HG02938 (cell line): ENCODE measurements at regions not wholly inside any gene's neighbourhood (a gene's known extent, or its start where the extent isn't known, plus 50 kb on each side); places are given as distances from the start of the nearest gene placed in this dataset.
"Not testable (repeated sequence)": the region's sequence is repeated elsewhere in the genome, so short reads cannot be mapped to it uniquely, and the experiment has no call there.

Source experiments
- ATAC-seq: cut with Tn5 transposase; IDR thresholded peaks from one replicate; pipeline ENCODE4 v1.9.1; 2021; ENCODE audit warnings: mild to moderate bottlenecking, moderate library complexity; ENCODE audit not compliant: unreplicated experiment

DNA sequence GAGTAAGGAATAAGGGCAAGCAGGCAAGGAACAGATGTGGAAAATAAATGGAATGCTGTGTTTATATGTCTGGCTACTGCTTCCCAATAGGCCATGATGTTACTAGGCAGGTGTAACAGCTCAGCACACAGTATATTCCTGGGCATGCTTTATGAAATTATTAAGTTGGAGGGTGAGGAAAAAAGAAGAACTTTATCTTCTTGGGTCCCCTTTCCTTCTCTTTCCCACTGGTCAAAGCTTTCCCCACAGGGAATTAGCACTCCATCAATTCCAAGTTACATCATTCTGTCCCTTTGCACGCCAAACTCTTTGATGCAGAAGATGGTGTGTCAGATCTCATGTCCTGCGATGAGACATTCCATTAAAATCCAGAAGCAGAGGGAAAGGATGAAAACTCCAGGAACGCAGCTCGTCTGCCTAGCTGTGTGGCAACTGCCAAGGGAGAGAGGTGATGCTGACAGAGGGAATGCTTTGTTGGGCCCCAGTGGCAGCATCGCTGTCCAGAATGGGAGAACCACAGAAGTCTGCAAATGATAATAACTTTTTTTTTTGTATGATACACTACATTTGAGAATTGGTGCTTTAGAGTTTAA lies 447.3 kb upstream of the ARRDC3 start:
- no peak for ATAC-seq

- no peak for ATAC-seq
Observed at GRCh38 chr5:91825618-91826017, 442.5 kb upstream of the ARRDC3 start.

DNA sequence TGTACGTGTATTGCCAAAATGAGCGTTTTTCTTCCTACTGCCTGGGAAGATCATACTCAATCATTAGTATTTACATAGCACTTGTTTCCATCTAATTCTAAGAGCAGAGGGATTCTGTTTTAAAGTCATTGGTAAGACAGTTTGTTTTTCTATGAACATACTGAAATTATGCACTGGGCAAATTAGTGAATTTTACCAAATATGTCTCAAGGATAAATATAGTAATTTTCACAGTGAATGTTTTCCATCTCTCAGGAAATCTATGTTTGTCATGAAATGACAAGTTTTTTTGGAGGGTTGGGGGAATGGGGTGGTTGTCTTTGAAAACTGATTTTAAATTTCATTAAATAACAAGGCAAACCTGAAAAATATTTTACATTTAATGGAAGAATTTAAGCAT lies 441.3 kb upstream of the ARRDC3 start:
- ATAC-seq: no peak

DNA sequence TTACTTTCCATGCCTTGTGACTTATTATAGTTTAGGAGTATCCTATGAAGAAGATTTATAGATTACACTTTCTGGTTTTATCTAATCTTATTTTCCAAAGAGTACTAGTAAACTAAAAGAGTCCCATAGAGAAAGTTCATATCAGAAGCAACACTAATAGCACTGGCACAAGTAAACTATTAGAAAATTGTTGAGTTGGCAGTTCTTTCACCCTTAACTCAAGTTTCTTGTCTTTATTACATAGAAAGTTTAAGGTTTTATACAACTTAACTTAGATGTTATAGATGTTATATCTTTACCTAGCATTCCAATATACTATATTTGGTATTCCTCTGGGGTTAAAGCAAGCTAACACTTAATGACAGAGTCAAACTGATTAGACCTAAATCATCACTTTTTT lies 437.8 kb upstream of the ARRDC3 start:
- no peak for ATAC-seq

DNA sequence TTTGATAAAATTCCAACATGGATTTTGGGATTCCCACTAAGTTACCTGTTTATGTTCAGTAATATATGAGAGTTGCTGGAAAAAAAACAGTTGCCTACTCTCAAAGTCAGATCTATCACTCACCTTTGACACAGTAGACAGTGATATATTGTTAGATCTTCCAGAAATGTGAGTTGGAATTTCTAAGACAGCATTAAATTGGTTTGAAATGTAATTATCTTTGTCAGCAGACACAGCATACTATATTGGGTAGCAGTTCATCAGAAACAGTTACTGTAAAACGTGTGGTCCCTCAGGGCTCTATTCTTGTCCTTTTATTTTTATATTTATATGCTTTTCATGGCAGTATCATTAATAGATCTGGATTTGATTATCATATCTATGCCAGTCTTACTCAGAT lies 433.6 kb upstream of the ARRDC3 start:
- no peak for ATAC-seq

- ATAC-seq: no peak
Observed at GRCh38 chr5:91797576-91797975, 414.5 kb upstream of the ARRDC3 start.

DNA sequence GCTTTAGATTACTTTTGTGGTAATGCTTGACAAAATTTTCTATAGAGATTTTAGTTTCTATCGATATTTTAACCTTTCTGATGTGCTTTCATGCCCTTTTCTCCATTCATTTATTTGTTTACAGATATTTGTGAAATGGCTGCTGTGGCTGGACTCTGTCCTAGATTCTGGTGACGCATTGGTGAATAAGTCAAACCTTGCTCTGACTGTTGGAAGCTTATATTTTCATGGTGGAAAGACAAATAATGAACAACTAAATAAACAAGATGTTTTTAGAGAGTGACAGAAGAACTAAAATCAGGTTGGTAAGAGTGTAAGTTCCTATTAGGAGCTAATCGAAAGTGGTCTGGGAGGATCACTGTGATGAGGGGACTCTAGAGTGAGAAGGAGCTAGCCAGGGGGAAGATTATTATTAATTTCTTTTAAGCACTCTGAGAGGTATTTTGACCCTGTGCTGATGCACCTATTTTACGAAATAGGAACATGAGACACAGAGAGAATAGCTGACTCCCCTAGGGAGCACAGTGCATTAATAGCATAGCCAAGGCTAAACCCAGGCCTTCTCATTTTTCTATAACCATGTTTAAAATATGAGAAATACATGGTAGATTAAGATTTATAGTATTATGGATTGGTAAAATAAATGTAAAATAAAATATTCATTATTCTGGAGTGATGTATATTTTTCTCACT lies 411.9 kb upstream of the ARRDC3 start:
- no peak for ATAC-seq

- no peak for ATAC-seq
Observed at GRCh38 chr5:91794455-91794854, 411.3 kb upstream of the ARRDC3 start.

GRCh38 chr5:91787718-91788117 lies 404.6 kb upstream of the ARRDC3 start:
- no peak for ATAC-seq

DNA sequence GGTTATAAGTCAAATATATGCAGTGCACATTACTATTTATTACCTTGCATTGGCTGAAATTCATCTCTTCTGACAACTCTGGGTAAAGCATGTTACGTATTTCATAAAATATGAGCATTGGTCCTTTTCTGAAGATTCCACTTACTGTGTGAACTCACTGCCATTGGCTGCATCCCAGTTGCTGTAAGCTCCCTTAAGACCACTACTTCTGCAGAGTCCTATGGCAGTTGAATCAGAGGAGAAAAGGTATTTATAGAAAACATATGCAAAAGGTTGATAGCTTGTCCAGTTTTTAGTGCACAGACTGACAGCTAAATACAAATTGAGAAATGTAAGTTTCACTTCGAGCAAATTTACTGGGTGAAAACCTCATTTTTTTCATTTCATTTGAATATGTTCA lies 394.6 kb upstream of the ARRDC3 start:
- no peak for ATAC-seq

DNA sequence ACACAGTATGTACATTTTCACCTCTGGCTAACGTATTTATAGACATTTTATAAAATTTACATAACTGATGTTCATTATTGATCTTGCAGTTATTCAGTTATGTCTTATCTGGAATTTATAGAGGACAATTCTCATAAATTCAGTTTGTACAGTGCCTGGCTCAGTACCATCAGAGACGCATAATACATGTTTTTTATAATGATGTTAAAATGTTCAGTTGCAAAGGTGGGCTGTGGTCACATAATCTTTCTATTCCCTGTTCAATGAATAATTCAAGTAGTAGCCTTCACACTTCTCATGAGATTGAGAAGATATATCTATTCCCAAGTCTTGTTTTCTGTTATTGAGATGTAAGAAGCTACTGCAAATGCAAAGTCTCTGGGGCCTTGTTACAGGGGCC lies 393.1 kb upstream of the ARRDC3 start:
- no peak for ATAC-seq

DNA sequence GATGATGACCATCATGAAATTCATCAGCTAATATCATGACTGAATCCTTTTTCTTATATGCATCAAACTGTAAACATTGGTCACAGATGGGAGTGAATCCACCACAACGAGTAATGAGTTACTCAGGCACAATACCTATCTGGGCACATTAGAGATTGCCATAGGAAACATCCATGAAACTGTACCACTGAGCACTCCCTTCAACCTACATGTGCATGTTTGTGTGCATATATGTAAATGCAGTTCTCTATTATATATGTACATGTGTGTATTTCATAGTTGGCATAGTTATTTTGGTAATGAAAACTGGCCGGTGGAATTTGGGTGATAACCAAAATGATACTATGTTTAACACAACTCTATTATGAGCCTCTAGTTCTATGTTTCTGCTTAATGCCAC lies 387.3 kb upstream of the ARRDC3 start:
- no peak for ATAC-seq

- ATAC-seq: not testable (repeated sequence)
Observed at GRCh38 chr5:91757383-91757782, 374.3 kb upstream of the ARRDC3 start.

DNA sequence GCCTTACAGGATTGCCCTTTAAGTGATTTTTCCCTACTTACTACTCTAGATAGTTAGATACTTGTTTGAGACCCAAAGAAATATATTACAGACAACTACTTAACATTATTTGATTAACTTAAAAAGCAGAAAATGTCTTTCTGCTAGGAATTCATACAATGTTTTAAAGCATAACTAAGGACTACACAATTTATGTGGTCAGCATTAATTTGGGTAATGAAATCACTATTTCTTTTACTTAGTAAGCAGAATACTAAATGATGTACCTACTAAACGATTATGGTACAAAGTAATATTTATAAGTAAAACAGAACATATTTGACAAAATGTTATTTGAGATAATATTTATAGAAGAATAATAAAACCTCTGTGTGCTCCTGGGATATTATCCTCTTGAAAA lies 371.9 kb upstream of the ARRDC3 start:
- ATAC-seq: no peak

- ATAC-seq: not testable (repeated sequence)
Observed at GRCh38 chr5:91744470-91744869, 361.4 kb upstream of the ARRDC3 start.

- no peak for ATAC-seq
Observed at GRCh38 chr5:91742550-91742949, 359.4 kb upstream of the ARRDC3 start.

GRCh38 chr5:91741764-91742505 lies 358.8 kb upstream of the ARRDC3 start:
- no peak for ATAC-seq

- ATAC-seq: no peak
Observed at GRCh38 chr5:91730026-91730425, 346.9 kb upstream of the ARRDC3 start.

DNA sequence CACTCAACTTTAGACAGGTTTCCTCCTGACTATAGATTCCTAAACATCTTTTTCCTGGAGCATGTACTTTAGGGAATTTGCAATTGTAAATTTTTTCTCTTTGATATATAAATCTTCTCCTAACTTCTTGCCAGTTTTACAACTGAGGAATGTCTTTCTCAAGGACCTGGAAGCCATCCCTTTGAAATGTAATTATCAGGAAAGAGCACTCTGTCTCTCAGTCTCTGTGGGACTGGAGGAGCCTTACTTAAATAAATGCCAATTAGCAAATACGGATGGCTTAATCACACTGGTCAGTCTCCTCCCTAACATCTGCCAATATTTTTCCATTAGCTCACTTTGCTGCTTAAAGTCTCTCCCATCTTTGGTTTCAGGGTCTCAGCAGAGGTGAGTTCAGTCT lies 344.3 kb upstream of the ARRDC3 start:
- no peak for ATAC-seq

DNA sequence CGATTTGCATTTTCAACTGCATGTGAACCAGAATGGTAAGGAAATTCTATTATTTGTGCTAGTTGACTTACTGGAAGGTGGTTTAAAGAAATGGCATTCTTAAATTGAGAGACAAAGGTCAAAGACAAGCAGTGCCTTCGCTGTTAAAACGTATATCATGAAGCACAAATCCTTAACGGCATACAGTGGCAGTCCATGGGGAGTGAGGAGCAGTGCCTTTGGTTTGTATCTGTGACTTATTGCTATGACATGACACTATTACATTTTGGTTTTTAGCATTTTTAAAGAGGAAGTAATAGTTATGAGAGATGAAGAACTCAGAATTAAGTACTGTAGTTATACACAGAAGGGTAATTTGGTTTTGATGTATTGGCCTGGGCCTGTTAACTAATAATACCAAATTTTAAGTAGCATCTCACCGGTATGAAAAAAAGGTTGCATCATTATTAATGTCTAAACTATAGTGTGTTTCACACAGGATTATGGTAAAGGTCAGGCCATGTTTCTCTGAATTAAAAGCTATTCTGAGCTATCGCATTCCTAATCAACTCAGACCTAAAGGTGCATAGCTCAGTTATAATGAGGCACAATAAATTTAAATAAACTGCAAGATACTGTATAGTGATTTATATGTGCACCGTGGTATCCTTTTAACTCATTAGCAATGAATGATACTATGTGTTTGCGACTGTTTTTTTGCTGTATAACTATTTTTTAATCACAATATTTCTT lies 339.8 kb upstream of the ARRDC3 start:
- ATAC-seq: no peak

DNA sequence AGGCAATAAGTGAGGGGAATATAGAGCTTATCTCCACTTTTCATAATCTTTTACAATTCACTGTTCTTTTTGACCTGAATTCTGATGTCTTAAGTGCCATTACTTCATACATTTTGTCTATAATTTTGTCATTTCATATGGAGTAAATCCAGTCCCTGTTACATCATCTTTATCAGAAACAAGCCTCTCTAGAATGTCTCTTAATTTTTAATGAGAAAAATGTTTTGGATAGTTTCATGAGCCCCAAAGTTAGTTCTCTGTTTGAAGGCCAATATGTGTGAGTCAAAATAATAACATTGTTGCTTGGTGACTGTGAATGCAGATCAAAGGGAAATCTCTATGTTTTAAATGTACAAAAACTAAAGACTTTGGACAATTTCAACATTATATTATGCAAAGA lies 329.6 kb upstream of the ARRDC3 start:
- no peak for ATAC-seq

- ATAC-seq: no peak
Observed at GRCh38 chr5:91707521-91707841, 324.4 kb upstream of the ARRDC3 start.
